HEK293 (cell line): ENCODE measurements at regions not wholly inside any gene's neighbourhood (a gene's known extent, or its start where the extent isn't known, plus 50 kb on each side); places are given as distances from the start of the nearest gene placed in this dataset.
"Not testable (repeated sequence)": the region's sequence is repeated elsewhere in the genome, so short reads cannot be mapped to it uniquely, and the experiment has no call there.

Experiments
- CTCF ChIA-PET: fragments of 350-600 bp; formaldehyde crosslinking; extraction: SDS; loops from one replicate; lab custom pipeline; 2021; ENCODE audit warnings: antibody characterized with exemption; lab: Yijun Ruan, JAX
- POLR2A ChIA-PET: fragments of 300-600 bp; formaldehyde crosslinking; extraction: SDS; loops from one replicate; lab custom pipeline; 2020; ENCODE audit warnings: antibody characterized with exemption, inconsistent platforms; lab: Yijun Ruan, JAX
- H3K27ac ChIP-seq: fragments of 200-500 bp; sonication (Bioruptor generic); 2 replicates; pipeline ENCODE4 v1.5.1; 2014; ENCODE audit warnings: low read depth, low read length, control low read depth, inconsistent platforms; ENCODE audit errors: extremely low read depth
- H3K36me3 ChIP-seq, 2 experiments: fragments of 200-500 bp in 1 of 2; sonication (Bioruptor generic) in 1 of 2; 1 replicate in 1 of 2; 2 replicates in 1 of 2; pipeline ENCODE4 v1.5.1; 2014 to 2017; ENCODE audit warnings: inconsistent platforms in 2 of 2, low read length in 2 of 2; ENCODE audit not compliant: control insufficient read depth in 2 of 2, insufficient read depth in 1 of 2
- H3K4me1 ChIP-seq: fragments of 200-500 bp; sonication (Bioruptor generic); 2 replicates; pipeline ENCODE4 v1.5.1; 2014; ENCODE audit warnings: mild to moderate bottlenecking, low read length, inconsistent platforms; ENCODE audit not compliant: control insufficient read depth, insufficient read depth
- H3K4me3 ChIP-seq: 2 replicates; pipeline ENCODE4 v1.5.1; 2011; ENCODE audit warnings: low read depth, mild to moderate bottlenecking, control low read depth, low read length, moderate library complexity
- H3K9me3 ChIP-seq: fragments of 200-500 bp; sonication (Bioruptor generic); 2 replicates; pipeline ENCODE4 v1.5.1; 2014; ENCODE audit warnings: low read depth, low read length, inconsistent platforms; ENCODE audit not compliant: control insufficient read depth, insufficient read depth
- ATF2 ChIP-seq: fragments of 450-650 bp; formaldehyde crosslinking; IDR thresholded peaks from 2 replicates; pipeline ENCODE4 v1.5.1; 2016; ENCODE audit warnings: missing biosample characterization, missing genetic modification characterization, low read depth
- EGR2 ChIP-seq: fragments of 450-650 bp; formaldehyde crosslinking; IDR thresholded peaks from 2 replicates; pipeline ENCODE4 v1.5.1; 2016; ENCODE audit warnings: low read depth, missing biosample characterization, missing genetic modification characterization
- REST ChIP-seq: fragments of 450-650 bp; formaldehyde crosslinking; IDR thresholded peaks from 2 replicates; pipeline ENCODE4 v1.5.1; 2016; ENCODE audit warnings: missing biosample characterization, missing genetic modification characterization
- SP2 ChIP-seq: fragments of 450-650 bp; formaldehyde crosslinking; IDR thresholded peaks from 2 replicates; pipeline ENCODE4 v1.5.1; 2016; ENCODE audit warnings: missing biosample characterization, missing genetic modification characterization
- SP7 ChIP-seq: fragments of 450-650 bp; formaldehyde crosslinking; IDR thresholded peaks from 2 replicates; pipeline ENCODE4 v1.5.1; 2016; ENCODE audit warnings: missing biosample characterization, missing genetic modification characterization
- TRIM28 ChIP-seq: IDR thresholded peaks from 2 replicates; pipeline ENCODE4 v1.6.1; 2011; ENCODE audit warnings: low read length, control low read depth, borderline replicate concordance
- ZNF146 ChIP-seq: fragments of 450-650 bp; formaldehyde crosslinking; IDR thresholded peaks from 2 replicates; pipeline ENCODE4 v1.5.1; 2016; ENCODE audit warnings: missing biosample characterization, missing genetic modification characterization
- ZNF16 ChIP-seq: fragments of 450-650 bp; formaldehyde crosslinking; IDR thresholded peaks from 2 replicates; pipeline ENCODE4 v1.5.1; 2016; ENCODE audit warnings: low read depth, missing biosample characterization, missing genetic modification characterization
- ZNF169 ChIP-seq: fragments of 450-650 bp; formaldehyde crosslinking; IDR thresholded peaks from 2 replicates; pipeline ENCODE4 v1.5.1; 2016; ENCODE audit warnings: missing biosample characterization, missing genetic modification characterization
- ZNF362 ChIP-seq: fragments of 450-650 bp; formaldehyde crosslinking; IDR thresholded peaks from 2 replicates; pipeline ENCODE4 v1.5.1; 2016; ENCODE audit warnings: missing biosample characterization, missing genetic modification characterization
- ZNF391 ChIP-seq: fragments of 450-650 bp; formaldehyde crosslinking; IDR thresholded peaks from 2 replicates; pipeline ENCODE4 v1.5.1; 2016; ENCODE audit warnings: low read depth, missing biosample characterization, missing genetic modification characterization, borderline replicate concordance
- ZNF449 ChIP-seq: fragments of 450-650 bp; formaldehyde crosslinking; IDR thresholded peaks from 2 replicates; pipeline ENCODE4 v1.5.1; 2017; ENCODE audit warnings: missing biosample characterization, mild to moderate bottlenecking, missing genetic modification characterization, moderate library complexity
- ZNF488 ChIP-seq: fragments of 450-650 bp; formaldehyde crosslinking; IDR thresholded peaks from 2 replicates; pipeline ENCODE4 v1.5.1; 2016; ENCODE audit warnings: missing biosample characterization, missing genetic modification characterization
- ZNF596 ChIP-seq: fragments of 450-650 bp; IDR thresholded peaks from 2 replicates; pipeline ENCODE4 v1.5.0; 2018; ENCODE audit warnings: missing biosample characterization, mild to moderate bottlenecking, missing genetic modification characterization, moderate library complexity
- ZNF623 ChIP-seq: fragments of 450-650 bp; formaldehyde crosslinking; IDR thresholded peaks from 2 replicates; pipeline ENCODE4 v1.5.1; 2016; ENCODE audit warnings: missing biosample characterization, missing genetic modification characterization
- ZNF624 ChIP-seq: fragments of 450-650 bp; formaldehyde crosslinking; IDR thresholded peaks from 2 replicates; pipeline ENCODE4 v1.5.1; 2017; ENCODE audit warnings: missing biosample characterization, missing genetic modification characterization
- ZNF664 ChIP-seq: fragments of 450-650 bp; formaldehyde crosslinking; IDR thresholded peaks from 2 replicates; pipeline ENCODE4 v1.5.1; 2016; ENCODE audit warnings: missing biosample characterization, missing genetic modification characterization
- ZNF692 ChIP-seq: fragments of 450-650 bp; formaldehyde crosslinking; IDR thresholded peaks from 2 replicates; pipeline ENCODE4 v1.5.1; 2016; ENCODE audit warnings: missing biosample characterization, missing genetic modification characterization
- ZSCAN30 ChIP-seq: fragments of 450-650 bp; IDR thresholded peaks from 2 replicates; pipeline ENCODE4 v1.5.1; 2018; ENCODE audit warnings: missing biosample characterization, mild to moderate bottlenecking, missing genetic modification characterization, moderate library complexity

- Histone ChIP-seq H3K9me3 (no peaks in the 10 kb centered on the region), H3K4me3 (no peak overlapping the region), H3K4me1 (no peaks in the 10 kb centered on the region), H3K36me3 (no peaks in the 10 kb centered on the region), H3K27ac (no peak overlapping the region)
- ChIA-PET CTCF (no interaction called here), POLR2A (no interaction called here)
- TF ChIP-seq ZNF169 (tag by site-specific recombination), result no peak
- no peak for TF ChIP-seq ZNF16 (tag by site-specific recombination)
- TF ChIP-seq ZNF449 (tag by site-specific recombination), result no peak
- no peak for TF ChIP-seq ZNF488 (tag by site-specific recombination)
- no peak for TF ChIP-seq REST (tag by site-specific recombination)
- no peak for TF ChIP-seq ZNF391 (tag by site-specific recombination)
- no peak for TF ChIP-seq EGR2 (tag by site-specific recombination)
- no peak for TF ChIP-seq ZNF623
- TF ChIP-seq SP7 (tag by site-specific recombination), result no peak
- TF ChIP-seq ZNF692 (tag by site-specific recombination), result no peak
- TF ChIP-seq ZNF664 (tag by site-specific recombination), result no peak
- no peak for TF ChIP-seq ZNF146 (tag by site-specific recombination)
- no peak for TF ChIP-seq ZNF362 (tag by site-specific recombination)
- no peak for TF ChIP-seq SP2 (tag by site-specific recombination)
- no peak for TF ChIP-seq ZSCAN30 (tag by site-specific recombination)
- TF ChIP-seq, all 188 proteins: peak for 0
These were observed 265.7 kb downstream of the SHOX start for GRCh38 chrX:896256-896655.

GRCh38 chrX:889966-890651 is 259.5 kb downstream of the SHOX start:
- Histone ChIP-seq H3K36me3 (no peaks in the 10 kb centered on the region), H3K9me3 (no peaks in the 10 kb centered on the region; the same call in 1 of the 2 replicates), H3K4me1 (no peaks in the 10 kb centered on the region), H3K4me3 (no peak overlapping the region), H3K27ac (no peak overlapping the region)
- ChIA-PET POLR2A (no interaction called here), CTCF (no interaction called here)
- TF ChIP-seq ATF2 (peak; percentile 55; the same call in 1 of the 2 replicates), ZNF624 (tag by site-specific recombination) (no peak), TRIM28 (peak; percentile 68; the same call in 1 of the 2 replicates), ZNF596 (tag by site-specific recombination) (no peak)

- H3K9me3 ChIP-seq, H3K4me3 ChIP-seq, H3K27ac ChIP-seq, H3K4me1 ChIP-seq, POLR2A ChIA-PET, CTCF ChIA-PET, H3K36me3 ChIP-seq: not testable (repeated sequence)
These were observed 257.1 kb downstream of the SHOX start for GRCh38 chrX:887724-888123.
